AG04450 (cell line): ENCODE measurements at regions not wholly inside any gene's neighbourhood (a gene's known extent, or its start where the extent isn't known, plus 50 kb on each side); places are given as distances from the start of the nearest gene placed in this dataset.
"Not testable (repeated sequence)": the region's sequence is repeated elsewhere in the genome, so short reads cannot be mapped to it uniquely, and the experiment has no call there.

Experiments
- CTCF ChIA-PET: fragments of 300-600, 350-600 bp; formaldehyde crosslinking; extraction: SDS; loops from one replicate; lab custom pipeline; 2022; ENCODE audit warnings: antibody characterized with exemption, inconsistent platforms; lab: Charles Lee
- POLR2A ChIA-PET: fragments of 350-600 bp; formaldehyde crosslinking; extraction: SDS; loops from one replicate; lab custom pipeline; 2021; ENCODE audit warnings: antibody characterized with exemption, inconsistent platforms; lab: Yijun Ruan, JAX
- DNase-seq: peaks from one replicate; pipeline ENCODE4 v3.0.0-alpha.2; 2011; ENCODE audit warnings: low read depth, low spot score
- H3K27ac ChIP-seq: one replicate; pipeline ENCODE4 v1.5.1; 2012; ENCODE audit warnings: low read depth, low read length, control low read depth
- H3K27me3 ChIP-seq: one replicate; pipeline ENCODE4 v1.6.0; 2012; ENCODE audit warnings: low read length; ENCODE audit not compliant: control insufficient read depth, insufficient read depth
- H3K4me3 ChIP-seq: 2 replicates; pipeline ENCODE4 v1.5.1; 2011; ENCODE audit warnings: mild to moderate bottlenecking, low read depth, low read length, control low read depth
- H3K9me3 ChIP-seq: 2 replicates; pipeline ENCODE4 v1.5.1; 2012; ENCODE audit warnings: low read length; ENCODE audit not compliant: control insufficient read depth, insufficient read depth
- TF ChIP-seq, protein P1 (sequence below): IDR thresholded peaks from 2 replicates; pipeline ENCODE4 v1.5.1; 2011; ENCODE audit warnings: low read depth, low read length, control low read depth, inconsistent platforms

DNA sequence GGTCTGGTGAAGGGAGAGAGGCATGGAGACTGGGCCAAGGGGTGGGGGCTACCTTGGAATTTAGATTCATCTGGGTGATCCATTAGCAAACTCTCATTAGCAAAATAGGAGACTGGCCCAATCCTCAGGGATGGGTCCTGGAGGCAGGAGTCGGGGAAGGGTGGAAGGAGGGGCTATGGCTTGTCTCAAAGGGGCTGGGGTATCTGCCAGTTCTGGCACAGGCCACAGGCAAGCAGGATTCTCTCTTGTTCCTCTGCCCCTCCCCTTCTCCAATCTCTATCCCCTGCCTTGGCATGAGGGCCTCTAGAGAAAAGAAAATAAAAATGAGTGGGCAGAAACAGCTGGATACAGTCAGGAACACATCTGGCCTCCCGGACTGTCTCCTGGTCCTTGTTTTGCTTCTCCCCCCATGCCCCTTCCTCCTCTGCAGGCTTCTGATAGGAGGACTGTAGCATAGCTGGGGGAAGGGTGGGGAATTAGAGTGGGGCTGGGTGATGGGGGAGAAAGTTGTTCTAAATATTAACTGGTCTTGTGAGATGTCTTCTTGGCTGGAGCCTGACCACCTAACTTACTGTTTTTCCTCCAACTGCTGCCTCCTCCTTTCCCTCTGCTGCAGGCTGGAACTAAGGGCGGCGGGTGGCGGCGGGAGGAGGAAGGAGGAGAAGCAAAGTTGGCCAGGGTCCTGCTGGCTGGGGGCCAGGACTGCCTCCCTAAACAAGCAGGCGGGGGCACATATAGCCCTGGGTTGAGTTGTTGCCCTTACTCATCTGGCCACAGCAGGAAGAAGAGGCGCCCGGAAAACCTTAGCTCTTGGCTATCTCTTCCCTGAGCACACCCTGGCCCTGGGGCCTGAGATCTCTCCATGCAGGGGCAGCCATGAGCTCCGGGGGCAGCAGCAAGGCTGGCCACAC is 53.3 kb upstream of the LAS1L start:
- H3K27ac ChIP-seq, result no peak overlapping the region
- peak; percentile 16 for DNase-seq
- no peaks in the 10 kb centered on the region for H3K27me3 ChIP-seq
- CTCF ChIA-PET, result interaction anchor here (0.5 to 1.3 kb wide), 5 partner anchors 9 to 1113 kb away, joined by 3 to 10 read pairs (median 3); no protein-coding TSS in a partner anchor
- TF ChIP-seq, protein P1, sequence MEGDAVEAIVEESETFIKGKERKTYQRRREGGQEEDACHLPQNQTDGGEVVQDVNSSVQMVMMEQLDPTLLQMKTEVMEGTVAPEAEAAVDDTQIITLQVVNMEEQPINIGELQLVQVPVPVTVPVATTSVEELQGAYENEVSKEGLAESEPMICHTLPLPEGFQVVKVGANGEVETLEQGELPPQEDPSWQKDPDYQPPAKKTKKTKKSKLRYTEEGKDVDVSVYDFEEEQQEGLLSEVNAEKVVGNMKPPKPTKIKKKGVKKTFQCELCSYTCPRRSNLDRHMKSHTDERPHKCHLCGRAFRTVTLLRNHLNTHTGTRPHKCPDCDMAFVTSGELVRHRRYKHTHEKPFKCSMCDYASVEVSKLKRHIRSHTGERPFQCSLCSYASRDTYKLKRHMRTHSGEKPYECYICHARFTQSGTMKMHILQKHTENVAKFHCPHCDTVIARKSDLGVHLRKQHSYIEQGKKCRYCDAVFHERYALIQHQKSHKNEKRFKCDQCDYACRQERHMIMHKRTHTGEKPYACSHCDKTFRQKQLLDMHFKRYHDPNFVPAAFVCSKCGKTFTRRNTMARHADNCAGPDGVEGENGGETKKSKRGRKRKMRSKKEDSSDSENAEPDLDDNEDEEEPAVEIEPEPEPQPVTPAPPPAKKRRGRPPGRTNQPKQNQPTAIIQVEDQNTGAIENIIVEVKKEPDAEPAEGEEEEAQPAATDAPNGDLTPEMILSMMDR, result no peak
- POLR2A ChIA-PET, result no interaction called here
- peak overlapping the region; percentile 44 for H3K4me3 ChIP-seq
- H3K9me3 ChIP-seq, result no peaks in the 10 kb centered on the region

DNA sequence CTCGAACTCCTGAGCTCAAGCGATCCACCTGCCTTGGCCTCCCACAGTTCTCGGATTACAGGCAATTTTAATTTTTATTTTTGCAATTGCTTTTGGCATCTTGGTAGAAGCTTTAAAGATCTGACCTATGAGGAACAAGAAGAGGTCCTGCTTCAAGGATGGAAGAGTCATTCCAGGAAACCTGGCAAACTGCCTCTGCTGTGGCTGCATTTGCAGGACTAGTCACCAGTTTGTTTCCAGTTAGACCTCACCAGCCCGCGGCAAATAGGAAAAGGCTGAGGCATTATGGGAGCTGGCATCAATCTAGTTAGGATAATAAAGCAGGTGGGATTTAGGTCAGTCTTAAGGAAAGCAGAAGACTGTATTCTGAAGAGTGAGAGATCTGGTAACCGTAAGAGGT is 51.9 kb upstream of the LAS1L start:
- Histone ChIP-seq H3K9me3 (no peaks in the 10 kb centered on the region), H3K27me3 (no peaks in the 10 kb centered on the region), H3K27ac (no peak overlapping the region), H3K4me3 (no peak overlapping the region)
- ChIA-PET CTCF (interaction anchor here (0.9 to 1.3 kb wide), 2 partner anchors 15 to 400 kb away, joined by 4 to 5 read pairs; no protein-coding TSS in a partner anchor), POLR2A (no interaction called here)
- DNase-seq, result no peak
- TF ChIP-seq, protein P1, result no peak

DNA sequence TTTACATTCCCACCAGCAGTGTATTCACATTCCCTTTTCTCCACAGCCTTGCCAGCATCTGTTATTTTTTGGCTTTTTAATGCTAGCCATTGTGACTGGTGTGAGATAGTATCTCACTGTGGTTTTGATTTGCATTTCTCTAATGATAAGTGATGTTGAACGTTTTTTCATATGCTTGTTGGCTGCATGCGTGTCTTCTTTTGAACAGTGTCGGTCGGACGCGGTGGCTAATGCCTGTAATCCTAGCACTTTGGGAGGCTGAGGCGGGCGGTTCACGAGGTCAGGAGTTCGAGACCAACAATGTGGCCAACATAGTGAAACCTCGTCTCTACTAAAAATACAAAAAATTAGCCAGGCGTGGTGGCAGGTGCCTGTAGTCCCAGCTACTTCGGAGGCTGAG is 50.6 kb upstream of the LAS1L start:
- H3K27ac ChIP-seq, DNase-seq, H3K4me3 ChIP-seq, H3K9me3 ChIP-seq, H3K27me3 ChIP-seq, CTCF ChIA-PET, POLR2A ChIA-PET: not testable (repeated sequence)
